PFSK-1 (cell line): ENCODE measurements at regions not wholly inside any gene's neighbourhood (a gene's known extent, or its start where the extent isn't known, plus 50 kb on each side); places are given as distances from the start of the nearest gene placed in this dataset.

ENCODE experiments used
- FOXP2 ChIP-seq: optimal IDR thresholded peaks from 2 replicates; pipeline ENCODE3; 2011; ENCODE audit warnings: borderline replicate concordance, control low read depth, inconsistent platforms; ENCODE audit not compliant: insufficient read depth; ENCODE audit errors: extremely low read length, extremely low read depth
- POLR2AphosphoS5 ChIP-seq: IDR thresholded peaks from 2 replicates; pipeline ENCODE4 v1.6.1; 2012; ENCODE audit warnings: low read depth, mild to moderate bottlenecking, control low read depth, low read length, moderate library complexity
- REST ChIP-seq, 2 experiments: IDR thresholded peaks; 2 replicates each; pipeline versions ENCODE4 v1.6.1 to v1.8.0; 2011 to 2012; ENCODE audit warnings: low read depth in 2 of 2, low read length in 2 of 2, control low read depth in 1 of 2, inconsistent platforms in 1 of 2, mild to moderate bottlenecking in 1 of 2, moderate library complexity in 1 of 2; ENCODE audit not compliant: insufficient read depth in 1 of 2
- SIN3A ChIP-seq: IDR thresholded peaks from 2 replicates; pipeline ENCODE4 v1.6.1; 2012; ENCODE audit warnings: mild to moderate bottlenecking, low read length, moderate library complexity, borderline replicate concordance; ENCODE audit not compliant: insufficient read depth
- TAF1 ChIP-seq: IDR thresholded peaks from 2 replicates; pipeline ENCODE4 v1.6.1; 2012; ENCODE audit warnings: low read length, control low read depth, borderline replicate concordance; ENCODE audit not compliant: insufficient read depth

GRCh38 chr11:32531528-32531927 is 52.1 kb upstream of the EIF3M start:
- no peak for TF ChIP-seq POLR2AphosphoS5

- TF ChIP-seq POLR2AphosphoS5 (no peak), SIN3A (no peak)
These were observed 53.5 kb upstream of the EIF3M start for GRCh38 chr11:32529994-32530588.

- TF ChIP-seq FOXP2 = no peak
- no peak for TF ChIP-seq TAF1
- TF ChIP-seq POLR2AphosphoS5 = no peak
- TF ChIP-seq SIN3A = no peak
- no peak for TF ChIP-seq REST (IDR thresholded peaks at IDR 0.05; ENCODE audit: insufficient read depth in 1 of 2, low read depth in 2 of 2, low read length in 2 of 2)
These were observed 56.1 kb upstream of the EIF3M start for GRCh38 chr11:32527261-32528175.

GRCh38 chr11:32526760-32527159 is 56.9 kb upstream of the EIF3M start:
- no peak for TF ChIP-seq TAF1
- TF ChIP-seq FOXP2 = no peak
- no peak for TF ChIP-seq SIN3A
- TF ChIP-seq POLR2AphosphoS5 = no peak
- TF ChIP-seq REST (IDR thresholded peaks at IDR 0.05; ENCODE audit: insufficient read depth in 1 of 2, low read depth in 2 of 2, low read length in 2 of 2) = no peak

- no peak for TF ChIP-seq FOXP2
- 0 out of 2 replicates have a peak, but pooled peaks have one; percentile 29 for TF ChIP-seq TAF1
- TF ChIP-seq SIN3A = peak; percentile 57; the same call in 1 of the 2 replicates
- no peak for TF ChIP-seq REST (IDR thresholded peaks at IDR 0.05; ENCODE audit: insufficient read depth in 1 of 2, low read depth in 2 of 2, low read length in 2 of 2)
These were observed 71.7 kb upstream of the EIF3M start for GRCh38 chr11:32511926-32512325.

- no peak for TF ChIP-seq FOXP2
- no peak for TF ChIP-seq POLR2AphosphoS5
- no peak for TF ChIP-seq REST (IDR thresholded peaks at IDR 0.05; ENCODE audit: insufficient read depth in 1 of 2, low read depth in 2 of 2, low read length in 2 of 2)
- TF ChIP-seq SIN3A = no peak
- no peak for TF ChIP-seq TAF1
These were observed 73.6 kb upstream of the EIF3M start for GRCh38 chr11:32510039-32510438.
